Neural crest cell (in vitro differentiated cells): ENCODE measurements at regions not wholly inside any gene's neighbourhood (a gene's known extent, or its start where the extent isn't known, plus 50 kb on each side); places are given as distances from the start of the nearest gene placed in this dataset.

Source experiments
- DNase-seq: peaks from one replicate; pipeline ENCODE4 v3.0.0; 2021; ENCODE audit warnings: low read depth, mixed read lengths, low spot score
- H3K27ac Mint-ChIP-seq: one replicate; pipeline ENCODE4 v1.8.0; 2021; ENCODE audit warnings: mild to moderate bottlenecking, mixed read lengths; ENCODE audit not compliant: unreplicated experiment
- H3K27me3 Mint-ChIP-seq: 2 replicates; pipeline ENCODE4 v1.8.0; 2021; ENCODE audit warnings: low read depth, mild to moderate bottlenecking, mixed read lengths
- H3K36me3 Mint-ChIP-seq: 2 replicates; pipeline ENCODE4 v1.8.0; 2021; ENCODE audit warnings: low read depth, mild to moderate bottlenecking, mixed read lengths
- H3K4me1 Mint-ChIP-seq: 2 replicates; pipeline ENCODE4 v1.8.0; 2021; ENCODE audit warnings: mixed read lengths
- H3K4me3 Mint-ChIP-seq: one replicate; pipeline ENCODE4 v1.8.0; 2021; ENCODE audit warnings: mild to moderate bottlenecking, mixed read lengths
- H3K9me3 Mint-ChIP-seq: 2 replicates; pipeline ENCODE4 v1.8.0; 2021; ENCODE audit warnings: mixed read lengths
- TF ChIP-seq, protein P1 (sequence below): fragments of 200-600 bp; sonication (generic); conservative IDR thresholded peaks from 2 replicates; pipeline ENCODE4 v1.5.0; 2021; ENCODE audit warnings: antibody characterized with exemption, mild to moderate bottlenecking

- Mint-ChIP-seq H3K9me3 (no peaks in the 10 kb centered on the region), H3K36me3 (no peaks in the 10 kb centered on the region), H3K27me3 (no peaks in the 10 kb centered on the region), H3K4me1 (no peaks in the 10 kb centered on the region), H3K4me3 (no peak overlapping the region), H3K27ac (no peak overlapping the region)
- DNase-seq: no peak
- TF ChIP-seq, protein P1, sequence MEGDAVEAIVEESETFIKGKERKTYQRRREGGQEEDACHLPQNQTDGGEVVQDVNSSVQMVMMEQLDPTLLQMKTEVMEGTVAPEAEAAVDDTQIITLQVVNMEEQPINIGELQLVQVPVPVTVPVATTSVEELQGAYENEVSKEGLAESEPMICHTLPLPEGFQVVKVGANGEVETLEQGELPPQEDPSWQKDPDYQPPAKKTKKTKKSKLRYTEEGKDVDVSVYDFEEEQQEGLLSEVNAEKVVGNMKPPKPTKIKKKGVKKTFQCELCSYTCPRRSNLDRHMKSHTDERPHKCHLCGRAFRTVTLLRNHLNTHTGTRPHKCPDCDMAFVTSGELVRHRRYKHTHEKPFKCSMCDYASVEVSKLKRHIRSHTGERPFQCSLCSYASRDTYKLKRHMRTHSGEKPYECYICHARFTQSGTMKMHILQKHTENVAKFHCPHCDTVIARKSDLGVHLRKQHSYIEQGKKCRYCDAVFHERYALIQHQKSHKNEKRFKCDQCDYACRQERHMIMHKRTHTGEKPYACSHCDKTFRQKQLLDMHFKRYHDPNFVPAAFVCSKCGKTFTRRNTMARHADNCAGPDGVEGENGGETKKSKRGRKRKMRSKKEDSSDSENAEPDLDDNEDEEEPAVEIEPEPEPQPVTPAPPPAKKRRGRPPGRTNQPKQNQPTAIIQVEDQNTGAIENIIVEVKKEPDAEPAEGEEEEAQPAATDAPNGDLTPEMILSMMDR: no peak
Observed at GRCh38 chr16:14322186-14322585, 251.1 kb downstream of the MRTFB start.

DNA sequence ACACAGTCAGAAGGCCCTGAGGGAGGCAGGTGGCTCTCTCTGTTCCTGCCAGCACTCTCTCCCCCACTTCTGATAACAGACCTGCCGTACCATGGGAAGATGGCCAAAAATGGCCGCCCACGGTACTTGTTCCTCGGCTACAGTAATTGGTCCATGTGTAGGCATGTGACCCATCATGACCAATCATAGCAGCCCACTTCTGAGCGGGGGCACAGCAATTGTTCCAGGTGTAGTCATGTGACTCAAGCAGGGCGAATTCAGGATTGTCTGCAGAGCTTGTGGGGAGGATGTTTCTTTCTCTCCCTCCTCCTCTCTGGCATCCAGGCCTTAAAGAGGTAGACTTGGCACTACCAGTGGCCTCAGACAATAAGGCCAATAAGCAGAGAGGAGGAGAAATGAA, 250.4 kb downstream of the MRTFB start:
- no peak overlapping the region for H3K4me3 Mint-ChIP-seq
- TF ChIP-seq, protein P1: no peak
- no peak for DNase-seq

DNA sequence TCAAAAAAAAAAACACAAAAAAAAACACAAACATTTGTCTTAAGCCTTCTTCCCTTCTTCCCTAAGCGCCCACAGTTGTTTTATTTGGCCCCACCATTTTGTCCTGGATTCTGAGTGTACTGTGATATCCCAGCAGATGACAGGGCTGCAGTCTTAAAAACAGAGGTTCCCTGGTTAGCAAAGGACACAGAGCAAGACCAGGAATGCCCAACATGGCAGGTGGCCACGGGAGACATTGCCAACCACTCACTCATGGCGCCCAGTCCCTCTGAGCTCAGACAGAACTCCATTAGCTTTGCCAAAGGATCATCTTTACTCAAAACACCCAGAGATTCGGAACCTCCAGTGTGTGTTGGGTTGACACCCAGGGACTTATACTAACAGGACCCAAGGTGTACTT, 249.3 kb downstream of the MRTFB start:
- H3K27ac Mint-ChIP-seq: no peak overlapping the region
- H3K4me3 Mint-ChIP-seq: no peak overlapping the region
- no peaks in the 10 kb centered on the region for H3K36me3 Mint-ChIP-seq
- no peaks in the 10 kb centered on the region for H3K4me1 Mint-ChIP-seq
- no peaks in the 10 kb centered on the region for H3K9me3 Mint-ChIP-seq
- TF ChIP-seq, protein P1: no peak
- no peak for DNase-seq
- H3K27me3 Mint-ChIP-seq: no peaks in the 10 kb centered on the region

More for the DNA sequence above, 250.4 kb downstream of the MRTFB start:
- H3K36me3 Mint-ChIP-seq: no peaks in the 10 kb centered on the region
- no peaks in the 10 kb centered on the region for H3K9me3 Mint-ChIP-seq
- H3K27me3 Mint-ChIP-seq: no peaks in the 10 kb centered on the region
- H3K4me1 Mint-ChIP-seq: no peaks in the 10 kb centered on the region
- peak overlapping the region; percentile 81 for H3K27ac Mint-ChIP-seq
